WERI-Rb-1 (cell line): ENCODE measurements at regions not wholly inside any gene's neighbourhood (a gene's known extent, or its start where the extent isn't known, plus 50 kb on each side); places are given as distances from the start of the nearest gene placed in this dataset.

Source experiments
- DNase-seq: peaks from one replicate; pipeline ENCODE4 v3.0.0-alpha.2; 2020
- H3K27ac ChIP-seq: fragments of 250-450 bp; sonication (Bioruptor Pico); 2 replicates; pipeline ENCODE4 v1.5.1; 2020; ENCODE audit warnings: mild to moderate bottlenecking, moderate library complexity
- H3K27me3 ChIP-seq: fragments of 250-450 bp; sonication (Bioruptor Pico); 2 replicates; pipeline ENCODE4 v1.5.1; 2021; ENCODE audit warnings: mild to moderate bottlenecking, low read depth, moderate library complexity; ENCODE audit not compliant: insufficient read depth, severe bottlenecking
- H3K36me3 ChIP-seq: fragments of 250-450 bp; sonication (Bioruptor Pico); 2 replicates; pipeline ENCODE4 v1.5.1; 2020; ENCODE audit warnings: mild to moderate bottlenecking, moderate library complexity
- H3K4me3 ChIP-seq: 2 replicates; pipeline ENCODE4 v1.5.1; 2011; ENCODE audit warnings: low read depth, mild to moderate bottlenecking, control low read depth, low read length
- H3K9me3 ChIP-seq: fragments of 250-450 bp; sonication (Bioruptor Pico); 2 replicates; pipeline ENCODE4 v1.5.1; 2021; ENCODE audit warnings: mild to moderate bottlenecking, moderate library complexity; ENCODE audit not compliant: severe bottlenecking
- CTCF ChIP-seq: IDR thresholded peaks from 2 replicates; pipeline ENCODE4 v1.5.1; 2011; ENCODE audit warnings: low read depth, mild to moderate bottlenecking, control low read depth, inconsistent platforms, low read length

- H3K9me3 ChIP-seq: no peaks in the 10 kb centered on the region
- no peak overlapping the region for H3K4me3 ChIP-seq
- H3K27ac ChIP-seq: no peak overlapping the region
- no peak for TF ChIP-seq CTCF
- no peak for DNase-seq
- no peaks in the 10 kb centered on the region for H3K27me3 ChIP-seq
- H3K36me3 ChIP-seq: no peaks in the 10 kb centered on the region
Measured at GRCh38 chr9:78566521-78566920, 269.6 kb downstream of the PSAT1 start.

GRCh38 chr9:78566948-78567675, 270.2 kb downstream of the PSAT1 start:
- Histone ChIP-seq H3K4me3 (no peak overlapping the region), H3K27ac (no peak overlapping the region), H3K9me3 (no peaks in the 10 kb centered on the region), H3K36me3 (no peaks in the 10 kb centered on the region), H3K27me3 (no peaks in the 10 kb centered on the region)
- DNase-seq: no peak
- TF ChIP-seq CTCF: no peak

- H3K4me3 ChIP-seq: no peak overlapping the region
- no peak for DNase-seq
Measured at GRCh38 chr9:78567693-78568092, 270.8 kb downstream of the PSAT1 start.

GRCh38 chr9:78568774-78569173, 271.8 kb downstream of the PSAT1 start:
- TF ChIP-seq CTCF: no peak
- no peaks in the 10 kb centered on the region for H3K9me3 ChIP-seq
- H3K36me3 ChIP-seq: no peaks in the 10 kb centered on the region
- no peak overlapping the region for H3K27ac ChIP-seq
- no peaks in the 10 kb centered on the region for H3K27me3 ChIP-seq
- H3K4me3 ChIP-seq: no peak overlapping the region
- no peak for DNase-seq

More at GRCh38 chr9:78567693-78568092, 270.8 kb downstream of the PSAT1 start:
- Histone ChIP-seq H3K9me3 (no peaks in the 10 kb centered on the region), H3K27me3 (no peaks in the 10 kb centered on the region), H3K27ac (no peak overlapping the region), H3K36me3 (no peaks in the 10 kb centered on the region)
- no peak for TF ChIP-seq CTCF

GRCh38 chr9:78572266-78572665, 275.3 kb downstream of the PSAT1 start:
- no peak overlapping the region for H3K4me3 ChIP-seq
- no peaks in the 10 kb centered on the region for H3K9me3 ChIP-seq
- H3K27me3 ChIP-seq: no peaks in the 10 kb centered on the region
- TF ChIP-seq CTCF: no peak
- no peak overlapping the region for H3K27ac ChIP-seq
- DNase-seq: no peak
- no peaks in the 10 kb centered on the region for H3K36me3 ChIP-seq

- no peak overlapping the region for H3K27ac ChIP-seq
- no peaks in the 10 kb centered on the region for H3K36me3 ChIP-seq
- no peaks in the 10 kb centered on the region for H3K27me3 ChIP-seq
- no peak for TF ChIP-seq CTCF
- H3K4me3 ChIP-seq: no peak overlapping the region
- DNase-seq: no peak
- H3K9me3 ChIP-seq: no peaks in the 10 kb centered on the region
Measured at GRCh38 chr9:78573205-78573604, 276.3 kb downstream of the PSAT1 start.
